CD8-positive, alpha-beta memory T cell (primary cell): ENCODE measurements at regions not wholly inside any gene's neighbourhood (a gene's known extent, or its start where the extent isn't known, plus 50 kb on each side); places are given as distances from the start of the nearest gene placed in this dataset.

ENCODE experiments used
- CTCF ChIA-PET: fragments of 350-600 bp; sonication (Branson Sonifier 250); formaldehyde crosslinking; loops from one replicate; lab custom pipeline; 2021; ENCODE audit warnings: antibody characterized with exemption; lab: Charles Lee
- POLR2A ChIA-PET: fragments of 350-600 bp; sonication (Branson Sonifier 250); formaldehyde crosslinking; loops from one replicate; lab custom pipeline; 2021; ENCODE audit warnings: antibody characterized with exemption; lab: Charles Lee
- DNase-seq, 5 donors: peaks; one replicate each; pipeline versions ENCODE4 v3.0.0 to v3.0.0-alpha.2; 2020 to 2022; ENCODE audit warnings: mixed read lengths in 1 of 5
- H3K27ac ChIP-seq: one replicate; pipeline ENCODE4 v1.7.0; 2013; ENCODE audit warnings: low read depth, mild to moderate bottlenecking, low read length, moderate library complexity
- H3K27me3 ChIP-seq: 2 replicates; pipeline ENCODE4 v1.7.0; 2013; ENCODE audit warnings: low read length, mild to moderate bottlenecking; ENCODE audit not compliant: insufficient read depth, poor library complexity, severe bottlenecking
- H3K36me3 ChIP-seq: 2 replicates; pipeline ENCODE4 v1.7.0; 2013; ENCODE audit warnings: mild to moderate bottlenecking, low read length, moderate library complexity; ENCODE audit not compliant: insufficient read depth
- H3K4me1 ChIP-seq: 2 replicates; pipeline ENCODE4 v1.7.0; 2013; ENCODE audit warnings: mild to moderate bottlenecking, low read length, moderate library complexity; ENCODE audit not compliant: insufficient read depth
- H3K4me3 ChIP-seq: 2 replicates; pipeline ENCODE4 v1.7.0; 2013; ENCODE audit warnings: mild to moderate bottlenecking, low read length
- H3K9me3 ChIP-seq: 2 replicates; pipeline ENCODE4 v1.7.0; 2013; ENCODE audit warnings: mild to moderate bottlenecking, low read length
- H3K27ac Mint-ChIP-seq, 8 donors: one replicate each; pipeline ENCODE4 v1.8.0; 2020 to 2021; ENCODE audit warnings: mixed read lengths in 8 of 8, mild to moderate bottlenecking in 6 of 8, inconsistent platforms in 3 of 8, moderate library complexity in 3 of 8
- H3K27me3 Mint-ChIP-seq, 2 donors: one replicate each; pipeline ENCODE4 v1.8.0; 2020 to 2021; ENCODE audit warnings: mixed read lengths in 2 of 2, mild to moderate bottlenecking in 1 of 2, moderate library complexity in 1 of 2
- H3K36me3 Mint-ChIP-seq, 3 donors: one replicate each; pipeline ENCODE4 v1.8.0; 2020 to 2021; ENCODE audit warnings: mixed read lengths in 3 of 3, inconsistent platforms in 1 of 3, mild to moderate bottlenecking in 1 of 3
- H3K4me1 Mint-ChIP-seq, 3 donors: one replicate each; pipeline ENCODE4 v1.8.0; 2020 to 2021; ENCODE audit warnings: mixed read lengths in 3 of 3, inconsistent platforms in 1 of 3, mild to moderate bottlenecking in 1 of 3
- H3K4me3 Mint-ChIP-seq, 7 donors: one replicate each; pipeline ENCODE4 v1.8.0; 2020 to 2021; ENCODE audit warnings: mixed read lengths in 7 of 7, mild to moderate bottlenecking in 6 of 7, moderate library complexity in 4 of 7, inconsistent platforms in 2 of 7
- H3K9me3 Mint-ChIP-seq, 5 donors: one replicate each; pipeline ENCODE4 v1.8.0; 2020 to 2022; ENCODE audit warnings: mixed read lengths in 5 of 5, mild to moderate bottlenecking in 3 of 5, moderate library complexity in 2 of 5, inconsistent platforms in 1 of 5

DNA sequence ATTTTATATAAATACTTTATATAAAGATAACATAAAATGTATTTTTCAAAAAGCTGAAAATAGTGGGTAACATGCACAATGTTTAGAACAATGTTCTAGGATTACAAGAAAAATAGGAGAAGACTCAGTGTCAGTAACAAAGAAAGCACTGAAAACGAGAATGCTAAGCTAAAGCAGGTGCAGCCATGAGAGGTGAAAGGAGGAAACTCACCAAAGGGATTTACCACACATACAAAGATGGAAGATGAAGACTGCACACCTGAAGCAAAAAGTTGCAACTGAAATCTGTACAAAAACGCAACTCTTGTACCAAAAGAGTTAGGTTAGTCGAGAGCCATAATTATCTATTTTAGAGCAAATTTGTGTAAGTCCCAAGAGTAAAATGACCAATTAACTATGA lies 1176.1 kb downstream of the LRFN5 start:
- POLR2A ChIA-PET, result no interaction called here
- Mint-ChIP-seq H3K36me3 (no peaks in the 10 kb centered on the region), H3K4me1 (no peaks in the 10 kb centered on the region), H3K27ac (no peak overlapping the region), H3K27me3 (no peaks in the 10 kb centered on the region), H3K9me3 (peaks cover 7 to 17% (median 14%) of the 10 kb centered on the region in 5 donors), H3K4me3 (no peak overlapping the region)
- Histone ChIP-seq H3K4me1 (no peaks in the 10 kb centered on the region), H3K36me3 (no peaks in the 10 kb centered on the region), H3K9me3 (no peaks in the 10 kb centered on the region), H3K27ac (no peak overlapping the region), H3K27me3 (no peaks in the 10 kb centered on the region), H3K4me3 (no peak overlapping the region)
- CTCF ChIA-PET, result no interaction called here
- DNase-seq, result no peak

GRCh38 chr14:42778984-42779383 lies 1172.3 kb downstream of the LRFN5 start:
- Mint-ChIP-seq H3K27me3 (no peaks in the 10 kb centered on the region), H3K4me3 (no peak overlapping the region), H3K27ac (no peak overlapping the region)

DNA sequence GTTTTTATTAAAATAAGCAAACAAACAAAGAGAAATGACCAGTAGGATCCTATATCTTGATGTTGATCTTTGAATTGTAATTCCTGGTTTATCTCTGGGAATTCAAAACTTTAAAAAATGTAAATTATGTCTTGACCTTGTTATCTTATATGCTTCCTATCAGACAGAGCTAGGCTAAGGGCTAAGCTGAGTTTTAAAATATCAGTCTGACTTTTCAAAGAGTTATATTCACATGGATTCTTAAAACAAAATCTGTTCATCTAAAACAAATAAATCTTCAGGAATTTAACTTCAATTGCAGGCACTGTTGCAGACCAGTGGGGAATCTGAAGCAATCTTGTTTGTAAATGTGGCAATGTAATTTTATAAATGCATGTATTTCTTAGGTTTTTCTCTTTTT lies 1144.1 kb downstream of the LRFN5 start:
- no peaks in the 10 kb centered on the region for H3K36me3 Mint-ChIP-seq
- Histone ChIP-seq H3K27ac (no peak overlapping the region), H3K4me3 (no peak overlapping the region), H3K9me3 (no peaks in the 10 kb centered on the region), H3K36me3 (no peaks in the 10 kb centered on the region), H3K4me1 (no peaks in the 10 kb centered on the region), H3K27me3 (no peaks in the 10 kb centered on the region)
- no peak overlapping the region for H3K4me3 Mint-ChIP-seq
- H3K9me3 Mint-ChIP-seq, result peaks cover 1 to 20% (median 8%) of the 10 kb centered on the region in 5 donors
- CTCF ChIA-PET, result no interaction called here
- no peak overlapping the region for H3K27ac Mint-ChIP-seq
- no peaks in the 10 kb centered on the region for H3K27me3 Mint-ChIP-seq
- POLR2A ChIA-PET, result no interaction called here
- no peaks in the 10 kb centered on the region for H3K4me1 Mint-ChIP-seq
- no peak for DNase-seq

More at GRCh38 chr14:42778984-42779383, 1172.3 kb downstream of the LRFN5 start:
- CTCF ChIA-PET, result no interaction called here
- H3K4me1 Mint-ChIP-seq, result no peaks in the 10 kb centered on the region
- Histone ChIP-seq H3K27ac (no peak overlapping the region), H3K4me3 (no peak overlapping the region), H3K27me3 (no peaks in the 10 kb centered on the region), H3K4me1 (no peaks in the 10 kb centered on the region), H3K36me3 (no peaks in the 10 kb centered on the region), H3K9me3 (no peaks in the 10 kb centered on the region)
- H3K36me3 Mint-ChIP-seq, result no peaks in the 10 kb centered on the region
- H3K9me3 Mint-ChIP-seq, result peaks cover 3 to 13% (median 8%) of the 10 kb centered on the region in 5 donors
- POLR2A ChIA-PET, result no interaction called here
- DNase-seq, result no peak

GRCh38 chr14:42742084-42742483 lies 1135.4 kb downstream of the LRFN5 start:
- CTCF ChIA-PET, result no interaction called here
- no peaks in the 10 kb centered on the region for H3K27me3 Mint-ChIP-seq
- DNase-seq, result no peak
- no peaks in the 10 kb centered on the region for H3K36me3 ChIP-seq
- no peaks in the 10 kb centered on the region for H3K27me3 ChIP-seq
- no peak overlapping the region for H3K27ac ChIP-seq
- no peaks in the 10 kb centered on the region for H3K9me3 ChIP-seq
- H3K4me3 Mint-ChIP-seq, result no peak overlapping the region
- peaks cover 3 to 22% (median 13%) of the 10 kb centered on the region in 5 donors for H3K9me3 Mint-ChIP-seq
- no peak overlapping the region for H3K27ac Mint-ChIP-seq
- no peaks in the 10 kb centered on the region for H3K4me1 Mint-ChIP-seq
- POLR2A ChIA-PET, result no interaction called here
- H3K36me3 Mint-ChIP-seq, result no peaks in the 10 kb centered on the region
- no peak overlapping the region for H3K4me3 ChIP-seq
- H3K4me1 ChIP-seq, result no peaks in the 10 kb centered on the region

GRCh38 chr14:42736408-42736807 lies 1129.7 kb downstream of the LRFN5 start:
- no peak overlapping the region for H3K4me3 ChIP-seq
- Mint-ChIP-seq H3K4me1 (no peaks in the 10 kb centered on the region), H3K36me3 (peaks cover 0 to 2% (median 0%) of the 10 kb centered on the region in 3 donors), H3K27ac (no peak overlapping the region), H3K9me3 (peaks cover 1 to 24% (median 8%) of the 10 kb centered on the region in 5 donors), H3K4me3 (no peak overlapping the region), H3K27me3 (no peaks in the 10 kb centered on the region)
- no peaks in the 10 kb centered on the region for H3K27me3 ChIP-seq
- no peaks in the 10 kb centered on the region for H3K4me1 ChIP-seq
- ChIA-PET CTCF (no interaction called here), POLR2A (no interaction called here)
- no peaks in the 10 kb centered on the region for H3K9me3 ChIP-seq
- H3K36me3 ChIP-seq, result no peaks in the 10 kb centered on the region
- no peak for DNase-seq
- H3K27ac ChIP-seq, result no peak overlapping the region

DNA sequence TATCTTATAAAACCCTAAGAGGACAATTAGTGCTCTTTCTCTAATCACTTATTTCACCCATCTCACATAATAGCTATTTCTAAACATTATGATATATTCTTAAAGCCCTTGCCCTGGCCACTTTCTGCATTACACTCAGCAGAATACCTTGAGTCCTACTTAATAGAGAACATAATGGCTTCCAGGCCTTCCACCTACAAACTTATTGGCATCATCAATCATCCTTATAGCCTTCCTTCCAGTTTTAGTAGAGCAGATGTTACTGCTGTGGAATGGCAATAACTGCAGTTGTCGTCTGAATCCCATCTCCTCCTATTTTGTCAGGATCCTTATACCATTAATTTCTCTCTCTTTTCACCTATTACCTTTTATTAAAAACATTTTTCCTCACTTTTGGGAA lies 1127.4 kb downstream of the LRFN5 start:
- no peak overlapping the region for H3K4me3 ChIP-seq
- Mint-ChIP-seq H3K4me1 (no peaks in the 10 kb centered on the region), H3K9me3 (peaks cover 2 to 25% (median 8%) of the 10 kb centered on the region in 5 donors), H3K36me3 (peaks cover 0 to 2% (median 0%) of the 10 kb centered on the region in 3 donors), H3K27me3 (no peaks in the 10 kb centered on the region), H3K27ac (no peak overlapping the region), H3K4me3 (no peak overlapping the region)
- no peaks in the 10 kb centered on the region for H3K36me3 ChIP-seq
- ChIA-PET POLR2A (no interaction called here), CTCF (no interaction called here)
- H3K9me3 ChIP-seq, result no peaks in the 10 kb centered on the region
- H3K27me3 ChIP-seq, result no peaks in the 10 kb centered on the region
- H3K27ac ChIP-seq, result no peak overlapping the region
- DNase-seq, result no peak
- H3K4me1 ChIP-seq, result no peaks in the 10 kb centered on the region

DNA sequence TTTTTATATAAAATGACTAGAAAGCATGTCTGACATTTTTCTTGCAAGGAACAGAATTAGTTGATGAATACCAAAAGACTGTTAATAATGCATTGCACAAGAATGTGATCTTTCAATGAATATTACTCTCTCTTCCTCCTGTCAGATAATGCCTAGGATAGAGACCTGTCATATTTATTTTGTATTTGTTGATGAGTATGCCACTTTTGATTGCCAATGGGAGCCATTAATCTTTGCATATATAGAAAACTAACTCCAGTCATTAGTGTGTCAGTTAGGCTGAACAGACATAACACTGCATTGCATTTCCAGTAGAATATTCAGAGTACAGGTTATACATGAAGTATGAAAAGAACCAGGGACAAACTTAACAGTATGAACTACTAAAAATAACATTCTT lies 1125.3 kb downstream of the LRFN5 start:
- CTCF ChIA-PET, result no interaction called here
- no peak overlapping the region for H3K27ac Mint-ChIP-seq
- Histone ChIP-seq H3K36me3 (no peaks in the 10 kb centered on the region), H3K27ac (no peak overlapping the region), H3K4me3 (no peak overlapping the region), H3K9me3 (no peaks in the 10 kb centered on the region), H3K27me3 (no peaks in the 10 kb centered on the region), H3K4me1 (no peaks in the 10 kb centered on the region)
- H3K36me3 Mint-ChIP-seq, result peaks cover 0 to 2% (median 0%) of the 10 kb centered on the region in 3 donors
- H3K4me3 Mint-ChIP-seq, result no peak overlapping the region
- H3K27me3 Mint-ChIP-seq, result no peaks in the 10 kb centered on the region
- H3K9me3 Mint-ChIP-seq, result peaks cover 2 to 23% (median 8%) of the 10 kb centered on the region in 5 donors
- no peaks in the 10 kb centered on the region for H3K4me1 Mint-ChIP-seq
- POLR2A ChIA-PET, result no interaction called here
- DNase-seq, result no peak

DNA sequence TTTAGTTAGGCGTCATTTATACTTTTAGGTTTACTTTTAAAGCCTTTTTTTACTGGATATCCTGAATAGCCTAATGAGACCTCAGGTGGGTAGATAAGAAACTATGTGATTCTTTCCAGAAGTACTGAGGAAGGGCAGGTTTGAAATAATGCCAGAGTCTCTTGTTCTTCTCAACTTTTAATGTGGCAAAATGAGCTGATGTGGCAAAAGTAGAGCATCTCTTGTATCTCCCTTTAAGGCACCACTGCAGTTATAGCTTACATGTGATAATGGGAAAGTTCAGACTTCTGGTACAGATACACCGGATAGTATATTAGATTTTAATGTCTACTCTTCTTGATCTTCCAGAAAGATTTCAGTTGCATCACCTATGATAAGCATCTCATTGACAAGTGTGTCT lies 1124.8 kb downstream of the LRFN5 start:
- H3K27ac Mint-ChIP-seq, result no peak overlapping the region
- no peaks in the 10 kb centered on the region for H3K27me3 Mint-ChIP-seq
- H3K4me3 Mint-ChIP-seq, result no peak overlapping the region
- Histone ChIP-seq H3K27me3 (no peaks in the 10 kb centered on the region), H3K4me1 (no peaks in the 10 kb centered on the region), H3K27ac (no peak overlapping the region), H3K9me3 (no peaks in the 10 kb centered on the region), H3K36me3 (no peaks in the 10 kb centered on the region), H3K4me3 (no peak overlapping the region)
- H3K4me1 Mint-ChIP-seq, result no peaks in the 10 kb centered on the region
- H3K36me3 Mint-ChIP-seq, result peaks cover 0 to 2% (median 0%) of the 10 kb centered on the region in 3 donors
- ChIA-PET CTCF (no interaction called here), POLR2A (no interaction called here)
- peaks cover 3 to 19% (median 8%) of the 10 kb centered on the region in 5 donors for H3K9me3 Mint-ChIP-seq
- DNase-seq, result no peak

DNA sequence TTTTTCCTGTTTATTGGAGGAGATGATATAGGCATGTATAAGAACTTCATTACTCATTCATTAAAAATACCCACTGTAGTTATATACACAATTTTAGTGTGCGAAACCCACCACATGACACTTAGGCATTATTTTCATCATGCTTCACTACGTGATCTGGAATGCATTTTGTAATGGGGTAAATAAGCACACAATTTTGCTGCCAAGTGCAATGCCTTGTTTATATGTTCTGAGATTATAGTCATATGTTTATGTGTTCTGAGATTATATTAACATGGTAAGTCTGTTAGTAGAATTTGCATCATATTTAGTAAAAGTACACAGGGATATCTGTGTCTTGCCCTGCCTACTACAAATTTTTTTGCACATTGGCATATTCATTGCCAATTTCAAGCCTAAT lies 1123.0 kb downstream of the LRFN5 start:
- Histone ChIP-seq H3K4me3 (no peak overlapping the region), H3K27ac (no peak overlapping the region), H3K9me3 (no peaks in the 10 kb centered on the region), H3K27me3 (no peaks in the 10 kb centered on the region), H3K4me1 (no peaks in the 10 kb centered on the region), H3K36me3 (no peaks in the 10 kb centered on the region)
- Mint-ChIP-seq H3K36me3 (no peaks in the 10 kb centered on the region), H3K27me3 (no peaks in the 10 kb centered on the region), H3K27ac (no peak overlapping the region), H3K4me1 (no peaks in the 10 kb centered on the region), H3K9me3 (peaks cover 3 to 17% (median 8%) of the 10 kb centered on the region in 5 donors), H3K4me3 (no peak overlapping the region)
- DNase-seq, result no peak
- POLR2A ChIA-PET, result no interaction called here
- CTCF ChIA-PET, result no interaction called here
